ENCODE measurements at regions not wholly inside any gene's neighbourhood (a gene's known extent, or its start where the extent isn't known, plus 50 kb on each side); places are given as distances from the start of the nearest gene placed in this dataset.

- intact Hi-C loops (cut with micrococcal nuclease) = no loop called here
- Histone ChIP-seq H2AFZ (ENCODE audit: insufficient read depth, low read depth, low read length, poor library complexity, severe bottlenecking) (no peak overlapping the region), H3K4me1 (ENCODE audit: control insufficient read depth in 2 of 2, insufficient read depth in 2 of 2, low read length in 2 of 2) (peaks cover 7 to 14% of the 10 kb centered on the region in 2 donors)
Measured at GRCh38 chr11:86162239-86162638, 82.3 kb upstream of the EED start.

GRCh38 chr11:86161837-86162236 lies 82.7 kb upstream of the EED start:
- POLR2A ChIA-PET = no interaction called here
- no peak overlapping the region for H2AFZ ChIP-seq (ENCODE audit: insufficient read depth, low read depth, low read length, poor library complexity, severe bottlenecking)
- H3K27ac Mint-ChIP-seq = no peak overlapping the region

More at GRCh38 chr11:86162239-86162638, 82.3 kb upstream of the EED start:
- H3K4me1 Mint-ChIP-seq = peaks cover 19% of the 10 kb centered on the region
- no peak overlapping the region for H3K4me3 Mint-ChIP-seq
- no peaks in the 10 kb centered on the region for H3K27me3 Mint-ChIP-seq
- no peak overlapping the region for H3K27ac ChIP-seq (ENCODE audit: low read length in 2 of 2)
- no peak for DNase-seq
- no peak overlapping the region for H3K9ac ChIP-seq (ENCODE audit: low read length)
- ATAC-seq (ENCODE audit: low read depth) = no peak
- POLR2A ChIA-PET = no interaction called here
- no peaks in the 10 kb centered on the region for H3K36me3 ChIP-seq (replicated peaks in 1 of 2; ENCODE audit: control extremely low read depth in 1 of 2, control insufficient read depth in 1 of 2, extremely low read depth in 1 of 2, insufficient read depth in 2 of 2, low read length in 1 of 2)
- CTCF ChIA-PET = interaction anchor here (0.7 to 3.0 kb wide), 2 partner anchors 31 to 106 kb away, joined by 3 to 10 read pairs; no protein-coding TSS in a partner anchor
- H3K4me3 ChIP-seq (ENCODE audit: control extremely low read depth in 1 of 5, extremely low read depth in 1 of 5, insufficient read depth in 1 of 5, low read depth in 2 of 5, low read length in 4 of 5) = no peak overlapping the region
- H3K79me2 ChIP-seq (ENCODE audit: control insufficient read depth, insufficient read depth, low read length) = no peaks in the 10 kb centered on the region
- no peaks in the 10 kb centered on the region for H4K20me1 ChIP-seq (ENCODE audit: control insufficient read depth, insufficient read depth, low read length, poor library complexity, severe bottlenecking)
- H3K9me3 Mint-ChIP-seq (ENCODE audit: insufficient read depth) = no peaks in the 10 kb centered on the region
- no peak for TF ChIP-seq CTCF (IDR thresholded peaks at IDR 0.05)
- no peak for TF ChIP-seq EZH2 (IDR thresholded peaks at IDR 0.05; ENCODE audit: borderline replicate concordance, insufficient read depth, low read depth, low read length, poor library complexity, severe bottlenecking)
- H3K4me2 ChIP-seq (replicated peaks; ENCODE audit: low read depth, low read length, poor library complexity, severe bottlenecking) = no peak overlapping the region
- 83% methylated on average over 1 of the region's 1 CpG for WGBS (ENCODE audit: insufficient coverage)
- H3K9me3 ChIP-seq (ENCODE audit: control extremely low read depth in 1 of 3, control insufficient read depth in 2 of 3, insufficient read depth in 1 of 3, low read length in 2 of 3) = no peaks in the 10 kb centered on the region
- H3K27ac Mint-ChIP-seq = no peak overlapping the region
- H3K27me3 ChIP-seq (replicated peaks in 1 of 4; ENCODE audit: control extremely low read depth in 1 of 4, control insufficient read depth in 3 of 4, insufficient read depth in 4 of 4, low read length in 3 of 4) = no peaks in the 10 kb centered on the region

More at GRCh38 chr11:86161837-86162236, 82.7 kb upstream of the EED start:
- Mint-ChIP-seq H3K4me1 (peaks cover 19% of the 10 kb centered on the region), H3K27me3 (no peaks in the 10 kb centered on the region), H3K9me3 (ENCODE audit: insufficient read depth) (no peaks in the 10 kb centered on the region), H3K4me3 (no peak overlapping the region)
- Histone ChIP-seq H3K36me3 (replicated peaks in 1 of 2; ENCODE audit: control extremely low read depth in 1 of 2, control insufficient read depth in 1 of 2, extremely low read depth in 1 of 2, insufficient read depth in 2 of 2, low read length in 1 of 2) (no peaks in the 10 kb centered on the region), H3K9ac (ENCODE audit: low read length) (no peak overlapping the region), H3K27ac (ENCODE audit: low read length in 2 of 2) (no peak overlapping the region), H4K20me1 (ENCODE audit: control insufficient read depth, insufficient read depth, low read length, poor library complexity, severe bottlenecking) (no peaks in the 10 kb centered on the region), H3K4me2 (replicated peaks; ENCODE audit: low read depth, low read length, poor library complexity, severe bottlenecking) (no peak overlapping the region), H3K4me3 (ENCODE audit: control extremely low read depth in 1 of 5, extremely low read depth in 1 of 5, insufficient read depth in 1 of 5, low read depth in 2 of 5, low read length in 4 of 5) (no peak overlapping the region), H3K27me3 (replicated peaks in 1 of 4; ENCODE audit: control extremely low read depth in 1 of 4, control insufficient read depth in 3 of 4, insufficient read depth in 4 of 4, low read length in 3 of 4) (no peaks in the 10 kb centered on the region), H3K4me1 (ENCODE audit: control insufficient read depth in 2 of 2, insufficient read depth in 2 of 2, low read length in 2 of 2) (peaks cover 7 to 14% of the 10 kb centered on the region in 2 donors), H3K79me2 (ENCODE audit: control insufficient read depth, insufficient read depth, low read length) (no peaks in the 10 kb centered on the region), H3K9me3 (ENCODE audit: control extremely low read depth in 1 of 3, control insufficient read depth in 2 of 3, insufficient read depth in 1 of 3, low read length in 2 of 3) (no peaks in the 10 kb centered on the region)
- DNase-seq (no peak), ATAC-seq (ENCODE audit: low read depth) (no peak)
- CTCF ChIA-PET = interaction anchor here (2.5 to 3.0 kb wide), 2 partner anchors 32 to 45 kb away, joined by 5 to 10 read pairs; no protein-coding TSS in a partner anchor
- TF ChIP-seq CTCF (IDR thresholded peaks at IDR 0.05) (no peak), EZH2 (IDR thresholded peaks at IDR 0.05; ENCODE audit: borderline replicate concordance, insufficient read depth, low read depth, low read length, poor library complexity, severe bottlenecking) (no peak)
- intact Hi-C loops (cut with micrococcal nuclease) = no loop called here
- no CpG with 5 or more reads among the region's 2 CpGs for WGBS (ENCODE audit: insufficient coverage)
